ENCODE measurements at regions not wholly inside any gene's neighbourhood (a gene's known extent, or its start where the extent isn't known, plus 50 kb on each side); places are given as distances from the start of the nearest gene placed in this dataset.
"Not testable (repeated sequence)": the region's sequence is repeated elsewhere in the genome, so short reads cannot be mapped to it uniquely, and the experiment has no call there.

GRCh38 chr6:109255087-109255486 lies 127.2 kb downstream of the CD164 start:
- no peak for DNase-seq (ENCODE audit: low read depth, low spot score)

- no peak for DNase-seq (ENCODE audit: low read depth, low spot score)
Observed at GRCh38 chr6:109253366-109253765, 128.9 kb downstream of the CD164 start.

GRCh38 chr6:109252261-109253041 lies 129.8 kb downstream of the CD164 start:
- no peak for DNase-seq (ENCODE audit: low read depth, low spot score)

GRCh38 chr6:109251839-109252238 lies 130.4 kb downstream of the CD164 start:
- DNase-seq (ENCODE audit: low read depth, low spot score), result no peak

- not testable (repeated sequence) for DNase-seq (ENCODE audit: low read depth, low spot score)
Observed at GRCh38 chr6:109250544-109251156, 131.6 kb downstream of the CD164 start.

- DNase-seq (ENCODE audit: low read depth, low spot score), result no peak
Observed at GRCh38 chr6:109243863-109244825, 138.1 kb downstream of the CD164 start.

GRCh38 chr6:109242925-109243324 lies 139.3 kb downstream of the CD164 start:
- no peak for DNase-seq (ENCODE audit: low read depth, low spot score)

- no peak for DNase-seq (ENCODE audit: low read depth, low spot score)
Observed at GRCh38 chr6:109242029-109242428, 140.2 kb downstream of the CD164 start.

- DNase-seq (ENCODE audit: low read depth, low spot score), result no peak
Observed at GRCh38 chr6:109241199-109241598, 141.1 kb downstream of the CD164 start.

GRCh38 chr6:109240370-109241084 lies 141.7 kb downstream of the CD164 start:
- DNase-seq (ENCODE audit: low read depth, low spot score), result no peak

GRCh38 chr6:109239651-109240321 lies 142.5 kb downstream of the CD164 start:
- no peak for DNase-seq (ENCODE audit: low read depth, low spot score)

- DNase-seq (ENCODE audit: low read depth, low spot score), result no peak
Observed at GRCh38 chr6:109239160-109239559, 143.1 kb downstream of the CD164 start.

- no peak for DNase-seq (ENCODE audit: low read depth, low spot score)
Observed at GRCh38 chr6:109238396-109238795, 143.1 kb downstream of the CEP57L1 start.

GRCh38 chr6:109237986-109238329 lies 142.7 kb downstream of the CEP57L1 start:
- no peak for DNase-seq (ENCODE audit: low read depth, low spot score)

- no peak for DNase-seq (ENCODE audit: low read depth, low spot score)
Observed at GRCh38 chr6:109237077-109237985, 142.0 kb downstream of the CEP57L1 start.

GRCh38 chr6:109236115-109237076 lies 141.1 kb downstream of the CEP57L1 start:
- peak; percentile 76 for DNase-seq (ENCODE audit: low read depth, low spot score)

- no peak for DNase-seq (ENCODE audit: low read depth, low spot score)
Observed at GRCh38 chr6:109235481-109236038, 140.3 kb downstream of the CEP57L1 start.

GRCh38 chr6:109230453-109230852 lies 135.1 kb downstream of the CEP57L1 start:
- DNase-seq (ENCODE audit: low read depth, low spot score), result no peak

All from ELF-1 (cell line).